ENCODE measurements at regions not wholly inside any gene's neighbourhood (a gene's known extent, or its start where the extent isn't known, plus 50 kb on each side); places are given as distances from the start of the nearest gene placed in this dataset.

- CTCF ChIA-PET: no interaction called here
- H3K9me3 Mint-ChIP-seq (ENCODE audit: low read depth, unreplicated experiment): no peaks in the 10 kb centered on the region
- no peak overlapping the region for H3K4me3 Mint-ChIP-seq (ENCODE audit: low read depth, unreplicated experiment)
- no peak for DNase-seq
- H3K4me1 Mint-ChIP-seq (ENCODE audit: low read depth, unreplicated experiment): no peaks in the 10 kb centered on the region
- no TSS peak for BruUV-seq (replicated peaks)
- H3K27ac Mint-ChIP-seq (ENCODE audit: unreplicated experiment): no peak overlapping the region
- no peak for TF ChIP-seq CTCF (IDR thresholded peaks at IDR 0.05; ENCODE audit: unreplicated experiment)
- intact Hi-C loops (cut with micrococcal nuclease; ENCODE audit: unreplicated experiment): no loop called here
- no peaks in the 10 kb centered on the region for H3K27me3 Mint-ChIP-seq (ENCODE audit: unreplicated experiment)
- no peaks in the 10 kb centered on the region for H3K36me3 Mint-ChIP-seq (ENCODE audit: insufficient read depth, unreplicated experiment)
Observed at GRCh38 chrX:9362363-9362928, 102.4 kb upstream of the TBL1X start.

GRCh38 chrX:9367421-9367820, 97.4 kb upstream of the TBL1X start:
- Mint-ChIP-seq H3K27ac (ENCODE audit: unreplicated experiment) (no peak overlapping the region), H3K27me3 (ENCODE audit: unreplicated experiment) (peaks cover 28% of the 10 kb centered on the region), H3K36me3 (ENCODE audit: insufficient read depth, unreplicated experiment) (no peaks in the 10 kb centered on the region), H3K4me3 (ENCODE audit: low read depth, unreplicated experiment) (no peak overlapping the region), H3K4me1 (ENCODE audit: low read depth, unreplicated experiment) (no peaks in the 10 kb centered on the region), H3K9me3 (ENCODE audit: low read depth, unreplicated experiment) (no peaks in the 10 kb centered on the region)
- DNase-seq: no peak
- BruUV-seq (replicated peaks): no TSS peak
- no peak for TF ChIP-seq CTCF (IDR thresholded peaks at IDR 0.05; ENCODE audit: unreplicated experiment)
- CTCF ChIA-PET: no interaction called here
- intact Hi-C loops (cut with micrococcal nuclease; ENCODE audit: unreplicated experiment): no loop called here

GRCh38 chrX:9368262-9368661, 96.6 kb upstream of the TBL1X start:
- no peaks in the 10 kb centered on the region for H3K9me3 Mint-ChIP-seq (ENCODE audit: low read depth, unreplicated experiment)
- H3K4me3 Mint-ChIP-seq (ENCODE audit: low read depth, unreplicated experiment): no peak overlapping the region
- no peaks in the 10 kb centered on the region for H3K36me3 Mint-ChIP-seq (ENCODE audit: insufficient read depth, unreplicated experiment)
- CTCF ChIA-PET: no interaction called here
- BruUV-seq (replicated peaks): no TSS peak
- H3K27ac Mint-ChIP-seq (ENCODE audit: unreplicated experiment): no peak overlapping the region
- intact Hi-C loops (cut with micrococcal nuclease; ENCODE audit: unreplicated experiment): no loop called here
- no peaks in the 10 kb centered on the region for H3K4me1 Mint-ChIP-seq (ENCODE audit: low read depth, unreplicated experiment)
- TF ChIP-seq CTCF (IDR thresholded peaks at IDR 0.05; ENCODE audit: unreplicated experiment): no peak
- peaks cover 37% of the 10 kb centered on the region for H3K27me3 Mint-ChIP-seq (ENCODE audit: unreplicated experiment)
- DNase-seq: no peak

GRCh38 chrX:9369802-9370291, 95.0 kb upstream of the TBL1X start:
- Mint-ChIP-seq H3K4me1 (ENCODE audit: low read depth, unreplicated experiment) (no peaks in the 10 kb centered on the region), H3K27ac (ENCODE audit: unreplicated experiment) (no peak overlapping the region), H3K4me3 (ENCODE audit: low read depth, unreplicated experiment) (no peak overlapping the region), H3K9me3 (ENCODE audit: low read depth, unreplicated experiment) (no peaks in the 10 kb centered on the region), H3K27me3 (ENCODE audit: unreplicated experiment) (peaks cover 43% of the 10 kb centered on the region), H3K36me3 (ENCODE audit: insufficient read depth, unreplicated experiment) (no peaks in the 10 kb centered on the region)
- intact Hi-C loops (cut with micrococcal nuclease; ENCODE audit: unreplicated experiment): no loop called here
- no peak for TF ChIP-seq CTCF (IDR thresholded peaks at IDR 0.05; ENCODE audit: unreplicated experiment)
- no peak for DNase-seq
- CTCF ChIA-PET: no interaction called here
- no TSS peak for BruUV-seq (replicated peaks)
